ENCODE measurements at regions not wholly inside any gene's neighbourhood (a gene's known extent, or its start where the extent isn't known, plus 50 kb on each side); places are given as distances from the start of the nearest gene placed in this dataset.

DNA sequence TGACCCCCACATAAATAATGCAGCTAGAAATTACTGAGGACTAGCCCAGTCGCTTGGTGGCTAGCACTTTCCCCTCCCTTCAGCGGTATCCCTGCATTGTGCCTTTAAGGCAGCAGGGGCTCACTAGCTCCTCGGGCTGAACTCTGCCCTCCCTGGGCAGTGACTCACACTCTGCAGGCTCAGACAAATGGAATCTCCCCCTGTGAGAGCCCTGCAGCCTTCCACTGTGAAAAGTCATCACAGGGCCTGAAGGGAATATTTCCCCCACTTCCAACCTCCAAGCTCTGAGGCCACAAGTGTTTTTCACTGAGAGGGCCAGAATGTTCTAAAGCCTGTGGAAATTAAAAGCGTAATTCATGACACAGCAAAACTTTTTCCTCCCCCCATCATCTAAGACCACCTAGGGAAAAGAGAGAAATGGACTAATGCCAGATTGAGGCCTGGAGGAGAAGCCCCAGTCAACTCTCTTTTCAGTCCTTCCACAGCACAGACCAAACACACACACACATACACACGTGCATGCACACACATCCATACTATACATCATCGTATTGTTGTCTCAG, 93.6 kb upstream of the COL1A2 start:
- no peak for TF ChIP-seq CTCF (IDR thresholded peaks at IDR 0.05; ENCODE audit: unreplicated experiment in 3 of 3)
- Mint-ChIP-seq H3K4me3 (peak overlapping the region; percentile 53 to 60 (median 56)), H3K4me1 (peaks cover 81% of the 10 kb centered on the region), H3K27me3 (ENCODE audit: low read depth) (no peaks in the 10 kb centered on the region), H3K9me3 (peaks cover 2% of the 10 kb centered on the region), H3K36me3 (ENCODE audit: low read depth) (no peaks in the 10 kb centered on the region), H3K27ac (peak overlapping the region; percentile 97 to 99 (median 98))

- Mint-ChIP-seq H3K36me3 (ENCODE audit: low read depth) (no peaks in the 10 kb centered on the region), H3K4me3 (peak overlapping the region; percentile 5 to 63 (median 10)), H3K27me3 (ENCODE audit: low read depth) (no peaks in the 10 kb centered on the region), H3K27ac (peak overlapping the region; percentile 97 to 99 (median 98)), H3K4me1 (peaks cover 77% of the 10 kb centered on the region), H3K9me3 (peaks cover 5% of the 10 kb centered on the region)
- no peak for TF ChIP-seq CTCF (IDR thresholded peaks at IDR 0.05; ENCODE audit: unreplicated experiment in 3 of 3)
Measured at GRCh38 chr7:94303118-94303517, 91.6 kb upstream of the COL1A2 start.

DNA sequence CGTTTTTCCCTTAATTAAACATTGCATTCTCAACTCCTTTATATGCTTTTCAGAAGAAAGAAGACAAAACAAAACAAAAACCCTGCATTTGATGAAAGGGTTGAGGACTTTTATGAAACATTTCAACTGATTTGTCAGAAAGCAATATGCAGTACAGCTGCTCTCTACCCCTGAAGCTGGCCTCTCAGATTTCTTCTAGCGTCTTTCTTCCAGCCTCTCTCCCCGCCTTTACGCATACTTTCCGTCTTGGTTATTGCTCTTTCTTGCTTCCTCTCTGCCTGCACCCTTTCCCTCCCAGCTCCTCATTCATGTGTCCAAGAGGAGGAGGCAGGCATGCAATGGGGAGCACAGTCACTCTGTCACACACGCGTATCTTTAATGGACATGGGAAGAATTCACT, 91.0 kb upstream of the COL1A2 start:
- H3K27me3 Mint-ChIP-seq (ENCODE audit: low read depth) = no peaks in the 10 kb centered on the region
- H3K4me1 Mint-ChIP-seq = peaks cover 75% of the 10 kb centered on the region
- no peaks in the 10 kb centered on the region for H3K36me3 Mint-ChIP-seq (ENCODE audit: low read depth)
- H3K9me3 Mint-ChIP-seq = peaks cover 5% of the 10 kb centered on the region
- H3K27ac Mint-ChIP-seq = peak overlapping the region; percentile 97 to 99 (median 98)
- TF ChIP-seq CTCF (IDR thresholded peaks at IDR 0.05; ENCODE audit: unreplicated experiment in 3 of 3) = no peak
- H3K4me3 Mint-ChIP-seq = peak overlapping the region; percentile 27 to 69 (median 66)

DNA sequence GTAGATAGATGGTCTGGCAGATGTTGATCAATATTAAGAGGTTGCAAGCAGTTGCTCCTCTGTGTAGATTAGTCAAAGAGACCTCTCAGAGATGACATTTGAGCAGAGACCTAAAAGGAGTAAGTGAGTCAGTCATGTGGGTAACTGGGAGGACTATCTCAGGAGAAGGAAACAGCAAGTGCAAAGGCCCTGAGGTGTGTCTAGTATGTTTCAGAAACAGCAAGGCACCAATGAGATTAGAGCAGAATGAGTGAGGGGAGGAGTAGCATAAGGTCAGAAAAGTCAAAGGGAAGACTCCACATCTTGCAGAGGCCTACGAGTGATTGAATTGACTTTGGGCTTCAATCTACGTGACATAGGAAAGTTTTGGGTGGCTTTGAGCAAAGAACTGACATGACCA, 89.8 kb upstream of the COL1A2 start:
- Mint-ChIP-seq H3K4me3 (no peak overlapping the region), H3K9me3 (peaks cover 11% of the 10 kb centered on the region), H3K27me3 (ENCODE audit: low read depth) (no peaks in the 10 kb centered on the region), H3K27ac (peak overlapping the region; percentile 97 to 99 (median 98)), H3K36me3 (ENCODE audit: low read depth) (peaks cover 6% of the 10 kb centered on the region), H3K4me1 (peaks cover 73% of the 10 kb centered on the region)
- TF ChIP-seq CTCF (IDR thresholded peaks at IDR 0.05; ENCODE audit: unreplicated experiment in 3 of 3) = no peak

- H3K27me3 Mint-ChIP-seq (ENCODE audit: low read depth) = no peaks in the 10 kb centered on the region
- peak overlapping the region; percentile 14 to 99 (median 72) for H3K27ac Mint-ChIP-seq
- peaks cover 12% of the 10 kb centered on the region for H3K9me3 Mint-ChIP-seq
- H3K36me3 Mint-ChIP-seq (ENCODE audit: low read depth) = peaks cover 7% of the 10 kb centered on the region
- TF ChIP-seq CTCF (IDR thresholded peaks at IDR 0.05; ENCODE audit: unreplicated experiment in 3 of 3) = no peak
- H3K4me1 Mint-ChIP-seq = peaks cover 69% of the 10 kb centered on the region
- H3K4me3 Mint-ChIP-seq = no peak overlapping the region
Measured at GRCh38 chr7:94305836-94306235, 88.9 kb upstream of the COL1A2 start.

DNA sequence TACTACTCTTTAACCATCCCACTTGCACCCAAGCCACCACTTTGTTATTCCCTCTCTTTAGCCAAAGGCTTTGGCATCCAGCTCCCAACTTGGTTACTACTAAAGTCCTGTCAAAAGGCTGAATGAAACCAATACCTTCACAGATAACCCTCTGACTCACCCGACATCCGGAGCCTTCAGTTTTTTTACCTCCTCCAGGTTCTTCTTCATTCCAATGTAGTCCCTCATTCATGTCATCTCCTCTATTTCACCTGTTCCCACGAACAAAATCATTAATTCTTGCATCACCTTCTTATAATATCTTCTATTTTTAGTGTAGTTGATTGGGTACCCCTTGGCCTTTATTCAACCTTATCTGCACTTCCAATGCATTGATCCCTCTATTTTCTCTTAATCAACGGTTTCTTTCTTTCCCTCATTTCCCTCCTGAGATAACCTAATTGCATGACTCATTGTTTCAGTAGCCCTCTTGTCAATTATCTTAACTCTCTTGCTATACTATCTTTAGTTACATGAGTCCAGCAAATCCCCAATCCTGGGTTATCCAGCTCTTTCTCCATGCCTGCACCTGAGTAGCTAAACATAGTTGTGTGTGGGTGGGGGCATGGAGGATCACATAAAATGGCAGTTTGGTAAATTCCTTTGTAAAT, 87.2 kb upstream of the COL1A2 start:
- no peaks in the 10 kb centered on the region for H3K27me3 Mint-ChIP-seq (ENCODE audit: low read depth)
- peak overlapping the region; percentile 47 to 99 (median 71) for H3K27ac Mint-ChIP-seq
- H3K4me1 Mint-ChIP-seq = peaks cover 56% of the 10 kb centered on the region
- TF ChIP-seq CTCF (IDR thresholded peaks at IDR 0.05; ENCODE audit: unreplicated experiment in 3 of 3) = no peak
- H3K36me3 Mint-ChIP-seq (ENCODE audit: low read depth) = peaks cover 7% of the 10 kb centered on the region
- no peak overlapping the region for H3K4me3 Mint-ChIP-seq
- peaks cover 12% of the 10 kb centered on the region for H3K9me3 Mint-ChIP-seq

Measured in nephron (organoid).